Neural crest cell (in vitro differentiated cells): ENCODE measurements at regions not wholly inside any gene's neighbourhood (a gene's known extent, or its start where the extent isn't known, plus 50 kb on each side); places are given as distances from the start of the nearest gene placed in this dataset.
"Not testable (repeated sequence)": the region's sequence is repeated elsewhere in the genome, so short reads cannot be mapped to it uniquely, and the experiment has no call there.

Experiments used
- DNase-seq: peaks from one replicate; pipeline ENCODE4 v3.0.0; 2021; ENCODE audit warnings: low read depth, mixed read lengths, low spot score
- H3K27ac Mint-ChIP-seq: one replicate; pipeline ENCODE4 v1.8.0; 2021; ENCODE audit warnings: mild to moderate bottlenecking, mixed read lengths; ENCODE audit not compliant: unreplicated experiment
- H3K27me3 Mint-ChIP-seq: 2 replicates; pipeline ENCODE4 v1.8.0; 2021; ENCODE audit warnings: low read depth, mild to moderate bottlenecking, mixed read lengths
- H3K36me3 Mint-ChIP-seq: 2 replicates; pipeline ENCODE4 v1.8.0; 2021; ENCODE audit warnings: low read depth, mild to moderate bottlenecking, mixed read lengths
- H3K4me1 Mint-ChIP-seq: 2 replicates; pipeline ENCODE4 v1.8.0; 2021; ENCODE audit warnings: mixed read lengths
- H3K4me3 Mint-ChIP-seq: one replicate; pipeline ENCODE4 v1.8.0; 2021; ENCODE audit warnings: mild to moderate bottlenecking, mixed read lengths
- H3K9me3 Mint-ChIP-seq: 2 replicates; pipeline ENCODE4 v1.8.0; 2021; ENCODE audit warnings: mixed read lengths
- TF ChIP-seq, protein P1 (sequence below): fragments of 200-600 bp; sonication (generic); conservative IDR thresholded peaks from 2 replicates; pipeline ENCODE4 v1.5.0; 2021; ENCODE audit warnings: antibody characterized with exemption, mild to moderate bottlenecking

DNA sequence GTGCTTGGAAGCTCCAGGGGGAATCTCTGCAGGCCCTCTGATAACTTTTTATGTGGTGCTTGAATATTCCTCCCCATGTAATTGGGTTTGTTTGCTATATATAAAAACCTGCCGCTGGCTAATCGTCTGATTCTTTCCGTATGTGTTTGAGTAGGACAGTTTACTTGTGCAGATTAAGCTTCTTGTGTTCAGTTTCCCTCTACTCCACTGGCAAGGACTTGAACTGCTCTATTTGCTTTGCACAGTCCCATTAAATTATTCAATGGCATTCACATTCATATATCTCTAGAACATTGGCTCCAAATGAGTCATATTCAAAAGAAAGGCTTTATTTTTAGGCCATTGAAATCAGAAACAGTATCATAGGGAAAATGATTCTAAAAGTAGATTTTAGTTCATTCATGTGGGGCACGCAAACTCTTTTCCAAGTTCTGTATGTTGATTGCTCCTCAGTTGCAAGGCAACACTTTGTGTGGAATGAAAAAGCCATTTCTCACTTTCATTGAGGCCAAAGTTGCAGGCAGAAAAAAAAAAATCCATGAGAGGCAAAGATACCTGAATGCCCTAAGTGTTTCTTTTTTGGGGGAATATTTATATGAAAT is 1682.3 kb upstream of the PIK3C3 start:
- H3K9me3 Mint-ChIP-seq: no peaks in the 10 kb centered on the region
- no peak overlapping the region for H3K27ac Mint-ChIP-seq
- no peak for DNase-seq
- H3K36me3 Mint-ChIP-seq: no peaks in the 10 kb centered on the region
- H3K4me3 Mint-ChIP-seq: no peak overlapping the region
- H3K4me1 Mint-ChIP-seq: peaks cover 18% of the 10 kb centered on the region
- no peaks in the 10 kb centered on the region for H3K27me3 Mint-ChIP-seq
- TF ChIP-seq, protein P1, sequence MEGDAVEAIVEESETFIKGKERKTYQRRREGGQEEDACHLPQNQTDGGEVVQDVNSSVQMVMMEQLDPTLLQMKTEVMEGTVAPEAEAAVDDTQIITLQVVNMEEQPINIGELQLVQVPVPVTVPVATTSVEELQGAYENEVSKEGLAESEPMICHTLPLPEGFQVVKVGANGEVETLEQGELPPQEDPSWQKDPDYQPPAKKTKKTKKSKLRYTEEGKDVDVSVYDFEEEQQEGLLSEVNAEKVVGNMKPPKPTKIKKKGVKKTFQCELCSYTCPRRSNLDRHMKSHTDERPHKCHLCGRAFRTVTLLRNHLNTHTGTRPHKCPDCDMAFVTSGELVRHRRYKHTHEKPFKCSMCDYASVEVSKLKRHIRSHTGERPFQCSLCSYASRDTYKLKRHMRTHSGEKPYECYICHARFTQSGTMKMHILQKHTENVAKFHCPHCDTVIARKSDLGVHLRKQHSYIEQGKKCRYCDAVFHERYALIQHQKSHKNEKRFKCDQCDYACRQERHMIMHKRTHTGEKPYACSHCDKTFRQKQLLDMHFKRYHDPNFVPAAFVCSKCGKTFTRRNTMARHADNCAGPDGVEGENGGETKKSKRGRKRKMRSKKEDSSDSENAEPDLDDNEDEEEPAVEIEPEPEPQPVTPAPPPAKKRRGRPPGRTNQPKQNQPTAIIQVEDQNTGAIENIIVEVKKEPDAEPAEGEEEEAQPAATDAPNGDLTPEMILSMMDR: no peak

DNA sequence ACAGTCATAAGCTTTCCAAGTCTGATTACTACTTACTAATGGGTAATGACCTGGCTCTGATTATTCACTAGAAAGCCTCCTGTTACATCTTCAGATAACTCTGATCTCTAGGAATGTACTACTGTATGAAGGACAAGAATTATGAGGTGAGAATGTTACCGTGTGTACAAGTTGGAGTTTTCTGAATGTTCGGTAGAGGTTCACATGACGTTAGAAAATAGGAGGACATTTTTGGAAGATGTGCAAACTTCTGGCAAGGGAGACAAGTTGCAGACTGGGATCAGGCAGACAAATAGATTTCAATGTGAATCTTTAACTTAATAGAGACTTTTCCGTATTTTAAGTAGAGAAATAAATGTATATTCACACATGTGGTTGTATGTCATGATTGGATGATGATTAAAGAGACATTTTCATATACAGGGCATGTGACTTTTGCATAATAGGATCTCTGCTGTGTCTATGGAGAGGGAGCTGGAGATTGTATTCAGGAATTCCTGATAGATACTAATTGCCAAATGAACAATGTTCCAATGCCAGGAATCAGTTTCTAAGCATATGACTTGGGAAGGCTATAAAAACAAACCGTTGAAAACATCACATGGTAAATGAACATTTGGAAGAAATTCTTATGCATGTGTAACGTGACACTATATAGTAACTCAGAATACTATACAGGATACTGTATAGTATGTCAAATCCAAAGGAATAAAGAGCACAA is 1695.8 kb upstream of the PIK3C3 start:
- Mint-ChIP-seq H3K27ac (no peak overlapping the region), H3K4me1 (no peaks in the 10 kb centered on the region), H3K27me3 (no peaks in the 10 kb centered on the region), H3K9me3 (peaks cover 6% of the 10 kb centered on the region), H3K4me3 (no peak overlapping the region), H3K36me3 (peaks cover 3% of the 10 kb centered on the region)
- no peak for DNase-seq
- TF ChIP-seq, protein P1: no peak

DNA sequence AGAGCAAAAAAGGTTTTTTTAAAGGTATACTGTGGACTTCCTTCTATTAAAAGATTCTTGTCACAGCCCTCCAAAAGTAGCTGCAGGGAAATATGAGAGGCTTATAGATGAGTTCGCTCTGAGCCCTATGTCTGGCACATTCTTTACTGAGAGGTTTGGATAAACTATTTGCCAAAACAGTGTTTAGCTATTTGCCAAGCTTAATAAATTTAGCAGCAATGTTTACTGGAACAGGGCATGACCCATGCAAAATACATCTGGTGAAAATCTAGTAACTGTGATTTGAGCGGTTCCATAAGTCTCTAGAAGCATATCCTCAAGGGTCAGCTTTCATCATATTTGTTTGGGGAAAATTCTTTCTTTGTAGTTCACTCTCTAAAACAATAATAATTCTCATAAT is 1696.7 kb upstream of the PIK3C3 start:
- Mint-ChIP-seq H3K4me3 (no peak overlapping the region), H3K27ac (no peak overlapping the region), H3K9me3 (peaks cover 6% of the 10 kb centered on the region), H3K4me1 (no peaks in the 10 kb centered on the region), H3K36me3 (peaks cover 3% of the 10 kb centered on the region), H3K27me3 (no peaks in the 10 kb centered on the region)
- no peak for DNase-seq
- TF ChIP-seq, protein P1: no peak

DNA sequence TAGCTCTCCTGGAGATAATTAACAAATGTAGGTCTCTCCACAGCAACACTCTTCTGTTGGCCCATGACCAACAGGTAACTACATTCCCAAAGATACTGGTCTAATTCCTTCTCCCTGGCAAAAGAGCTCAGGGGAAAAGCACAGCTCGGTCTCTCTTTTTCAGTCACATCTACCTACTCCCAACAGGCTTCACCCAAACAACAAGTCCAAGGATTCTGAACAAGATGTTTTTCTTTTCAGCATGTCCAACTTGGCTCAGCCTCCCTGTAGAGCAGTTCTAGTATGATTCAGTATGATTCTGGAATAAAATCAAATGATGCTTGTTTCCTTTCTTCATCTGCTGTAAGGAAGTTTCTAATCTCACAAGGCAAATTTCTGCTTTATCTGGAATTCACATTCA is 1704.8 kb upstream of the PIK3C3 start:
- TF ChIP-seq, protein P1: no peak
- DNase-seq: no peak
- no peak overlapping the region for H3K27ac Mint-ChIP-seq
- no peaks in the 10 kb centered on the region for H3K36me3 Mint-ChIP-seq
- no peaks in the 10 kb centered on the region for H3K27me3 Mint-ChIP-seq
- peaks cover 3% of the 10 kb centered on the region for H3K9me3 Mint-ChIP-seq
- no peak overlapping the region for H3K4me3 Mint-ChIP-seq
- H3K4me1 Mint-ChIP-seq: no peaks in the 10 kb centered on the region

DNA sequence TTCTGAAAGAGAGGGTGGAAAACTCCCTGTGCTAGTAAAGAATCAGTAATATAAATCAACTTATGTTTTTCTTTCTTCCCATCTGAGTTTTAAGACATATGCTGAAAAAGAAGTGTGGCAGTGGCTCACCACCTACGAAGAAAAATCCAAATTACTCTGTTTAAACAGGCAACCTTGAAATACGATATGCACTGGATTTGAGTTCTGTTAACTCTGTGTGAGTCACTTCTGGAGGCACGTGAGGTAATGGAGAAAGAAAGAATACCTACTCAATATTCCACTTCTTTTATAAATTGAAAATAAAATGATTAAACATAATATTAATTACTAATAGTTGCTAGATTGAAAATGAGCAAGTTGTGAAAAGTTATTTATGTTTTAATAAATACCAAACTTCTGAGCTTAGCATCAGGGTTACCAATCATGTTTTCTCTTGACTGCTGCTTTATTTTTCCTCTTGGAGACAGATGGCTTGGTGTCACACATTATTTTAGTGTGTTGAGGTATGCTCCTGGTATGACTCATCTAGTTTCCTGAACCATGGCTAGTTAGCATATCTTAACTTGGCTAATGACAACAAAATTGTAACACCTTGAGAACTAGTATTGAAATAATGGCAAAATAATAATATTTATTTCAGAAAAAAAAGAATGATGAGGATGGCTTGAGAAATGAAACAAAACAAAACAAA is 1705.5 kb upstream of the PIK3C3 start:
- Mint-ChIP-seq H3K27ac (no peak overlapping the region), H3K4me1 (no peaks in the 10 kb centered on the region), H3K36me3 (no peaks in the 10 kb centered on the region), H3K4me3 (no peak overlapping the region), H3K27me3 (no peaks in the 10 kb centered on the region), H3K9me3 (peaks cover 6% of the 10 kb centered on the region)
- TF ChIP-seq, protein P1: no peak
- no peak for DNase-seq

DNA sequence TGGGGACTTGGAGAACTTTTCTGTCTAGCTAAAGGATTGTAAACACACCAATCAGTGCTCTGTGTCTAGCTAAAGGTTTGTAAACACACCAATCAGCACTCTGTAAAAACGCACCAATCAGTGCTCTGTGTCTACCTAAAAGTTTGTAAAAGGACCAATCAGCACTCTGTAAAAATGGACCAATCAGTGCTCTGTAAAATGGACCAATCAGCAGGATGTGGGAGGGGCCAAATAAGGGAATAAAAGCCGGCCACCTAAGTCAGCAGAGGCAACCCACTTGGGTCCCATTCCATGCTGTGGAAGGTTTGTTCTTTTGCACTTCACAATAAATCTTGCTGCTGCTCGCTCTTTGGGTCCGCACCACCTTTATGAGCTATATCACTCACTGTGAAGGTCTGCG is 1709.4 kb upstream of the PIK3C3 start:
- not testable (repeated sequence) for H3K4me3 Mint-ChIP-seq, H3K27me3 Mint-ChIP-seq, H3K36me3 Mint-ChIP-seq, H3K9me3 Mint-ChIP-seq, H3K27ac Mint-ChIP-seq, DNase-seq, H3K4me1 Mint-ChIP-seq
